DND-41 (cell line): ENCODE measurements at regions not wholly inside any gene's neighbourhood (a gene's known extent, or its start where the extent isn't known, plus 50 kb on each side); places are given as distances from the start of the nearest gene placed in this dataset.

Source experiments
- ATAC-seq: fragments of 200-7000 bp; cut with Tn5 transposase; 3 replicates; pipeline ENCODE4 v1.9.1; 2021; ENCODE audit warnings: low read depth; ENCODE audit not compliant: insufficient read depth
- DNase-seq: peaks from one replicate; pipeline ENCODE4 v3.0.0-alpha.2; 2020
- H2AFZ ChIP-seq: 2 replicates; pipeline ENCODE4 v1.6.0; 2012; ENCODE audit warnings: low read depth, low read length
- H3K27ac ChIP-seq: 2 replicates; pipeline ENCODE4 v1.5.1; 2012; ENCODE audit warnings: low read length, inconsistent platforms
- H3K27me3 ChIP-seq: fragments of 200-600 bp; sonication (generic); 2 replicates; pipeline ENCODE4 v1.6.0; 2012; ENCODE audit warnings: low read length, mild to moderate bottlenecking, inconsistent platforms; ENCODE audit not compliant: insufficient read depth, poor library complexity
- H3K36me3 ChIP-seq: 2 replicates; pipeline ENCODE4 v1.5.1; 2012; ENCODE audit warnings: low read length, inconsistent platforms; ENCODE audit not compliant: insufficient read depth
- H3K4me1 ChIP-seq: 2 replicates; pipeline ENCODE4 v1.5.1; 2012; ENCODE audit warnings: mild to moderate bottlenecking, low read length; ENCODE audit not compliant: insufficient read depth
- H3K4me2 ChIP-seq: 2 replicates; pipeline ENCODE4 v1.6.0; 2012; ENCODE audit warnings: mild to moderate bottlenecking, moderate library complexity, low read length, inconsistent platforms; ENCODE audit not compliant: insufficient read depth
- H3K4me3 ChIP-seq, 2 experiments: fragments of 200-600 bp in 1 of 2; shearing (Covaris generic) in 1 of 2; 2 replicates each; pipeline ENCODE4 v1.5.1; 2012 to 2016; ENCODE audit warnings: inconsistent platforms in 2 of 2, low read length in 2 of 2, mild to moderate bottlenecking in 2 of 2, low read depth in 1 of 2, moderate library complexity in 1 of 2
- H3K79me2 ChIP-seq: 2 replicates; pipeline ENCODE4 v1.6.0; 2012; ENCODE audit warnings: low read length, inconsistent platforms; ENCODE audit not compliant: insufficient read depth
- H3K9ac ChIP-seq: 2 replicates; pipeline ENCODE4 v1.6.0; 2012; ENCODE audit warnings: low read depth, mild to moderate bottlenecking, inconsistent platforms, low read length, moderate library complexity
- H3K9me3 ChIP-seq: 2 replicates; pipeline ENCODE4 v1.5.1; 2012; ENCODE audit warnings: low read length, moderate library complexity, mild to moderate bottlenecking, inconsistent platforms; ENCODE audit not compliant: insufficient read depth, severe bottlenecking
- H4K20me1 ChIP-seq: 2 replicates; pipeline ENCODE4 v1.6.0; 2012; ENCODE audit warnings: low read length; ENCODE audit not compliant: insufficient read depth
- CTCF ChIP-seq: IDR thresholded peaks from 2 replicates; pipeline ENCODE4 v1.5.1; 2012; ENCODE audit warnings: borderline replicate concordance, low read length, moderate library complexity, mild to moderate bottlenecking; ENCODE audit not compliant: poor library complexity, severe bottlenecking; ENCODE audit errors: extremely low read depth
- EZH2 ChIP-seq: IDR thresholded peaks from 3 replicates; pipeline ENCODE4 v1.6.1; 2012; ENCODE audit warnings: borderline replicate concordance, low read depth, mild to moderate bottlenecking, moderate library complexity, low read length, inconsistent platforms; ENCODE audit not compliant: severe bottlenecking

- H3K79me2 ChIP-seq = no peaks in the 10 kb centered on the region
- no peak for DNase-seq
- no peak for TF ChIP-seq CTCF
- no peak for TF ChIP-seq EZH2
- H3K27ac ChIP-seq = no peak overlapping the region
- H3K4me2 ChIP-seq = no peak overlapping the region
- no peaks in the 10 kb centered on the region for H3K4me1 ChIP-seq
- H3K9me3 ChIP-seq = no peaks in the 10 kb centered on the region
- H3K9ac ChIP-seq = no peak overlapping the region
- no peak overlapping the region for H2AFZ ChIP-seq
- H3K27me3 ChIP-seq = no peaks in the 10 kb centered on the region
- no peak for ATAC-seq
- no peaks in the 10 kb centered on the region for H4K20me1 ChIP-seq
- H3K4me3 ChIP-seq = no peak overlapping the region
- H3K36me3 ChIP-seq = no peaks in the 10 kb centered on the region
Observed at GRCh38 chr13:55087085-55087484, 2053.6 kb upstream of the PRR20A start.

GRCh38 chr13:55090612-55091011, 2050.1 kb upstream of the PRR20A start:
- Histone ChIP-seq H3K9ac (no peak overlapping the region), H3K4me1 (no peaks in the 10 kb centered on the region), H3K79me2 (no peaks in the 10 kb centered on the region), H3K27me3 (no peaks in the 10 kb centered on the region), H3K9me3 (no peaks in the 10 kb centered on the region), H3K4me2 (no peak overlapping the region), H3K4me3 (no peak overlapping the region), H3K36me3 (no peaks in the 10 kb centered on the region), H3K27ac (no peak overlapping the region), H2AFZ (no peak overlapping the region), H4K20me1 (no peaks in the 10 kb centered on the region)
- TF ChIP-seq CTCF (no peak), EZH2 (no peak)
- DNase-seq (no peak), ATAC-seq (no peak)

- no peak for TF ChIP-seq CTCF
- no peak for TF ChIP-seq EZH2
- ATAC-seq (no peak), DNase-seq (no peak)
- Histone ChIP-seq H3K27ac (no peak overlapping the region), H3K4me1 (no peaks in the 10 kb centered on the region), H3K4me2 (no peak overlapping the region), H3K4me3 (no peak overlapping the region), H4K20me1 (no peaks in the 10 kb centered on the region), H3K9ac (no peak overlapping the region), H3K36me3 (no peaks in the 10 kb centered on the region), H3K79me2 (no peaks in the 10 kb centered on the region), H3K9me3 (no peaks in the 10 kb centered on the region), H3K27me3 (no peaks in the 10 kb centered on the region), H2AFZ (no peak overlapping the region)
Observed at GRCh38 chr13:55091172-55091571, 2049.5 kb upstream of the PRR20A start.

- H3K27me3 ChIP-seq = no peaks in the 10 kb centered on the region
- H3K4me1 ChIP-seq = peaks cover 6% of the 10 kb centered on the region; the same call in 1 of the 2 replicates
- H4K20me1 ChIP-seq = no peaks in the 10 kb centered on the region
- H3K27ac ChIP-seq = no peak overlapping the region
- H3K79me2 ChIP-seq = no peaks in the 10 kb centered on the region
- no peak overlapping the region for H3K4me2 ChIP-seq
- H3K9ac ChIP-seq = no peak overlapping the region
- TF ChIP-seq CTCF = no peak
- TF ChIP-seq EZH2 = no peak
- ATAC-seq = peak; percentile 93
- no peaks in the 10 kb centered on the region for H3K9me3 ChIP-seq
- H2AFZ ChIP-seq = no peak overlapping the region
- no peaks in the 10 kb centered on the region for H3K36me3 ChIP-seq
- DNase-seq = peak; percentile 20
- H3K4me3 ChIP-seq = no peak overlapping the region
Observed at GRCh38 chr13:55106509-55106908, 2034.2 kb upstream of the PRR20A start.
